Lung (tissue), 11 donors: ENCODE measurements at regions not wholly inside any gene's neighbourhood (a gene's known extent, or its start where the extent isn't known, plus 50 kb on each side); places are given as distances from the start of the nearest gene placed in this dataset.

ENCODE experiments used
- ATAC-seq: fragments of 200-7000 bp; cut with Tn5 transposase; one replicate; pipeline ENCODE4 v1.9.1; 2020; ENCODE audit warnings: moderate number of reproducible peaks; ENCODE audit not compliant: insufficient read depth, low FRiP score
- DNase-seq, 3 donors: peaks; one replicate each; pipeline ENCODE4 v3.0.0-alpha.2; 2013 to 2017
- H3K27ac ChIP-seq, 2 donors: one replicate each; pipeline ENCODE4 v1.5.1; 2013; ENCODE audit warnings: mild to moderate bottlenecking in 2 of 2, moderate library complexity in 2 of 2, control low read depth in 1 of 2, inconsistent platforms in 1 of 2, low read depth in 1 of 2, low read length in 1 of 2
- H3K27me3 ChIP-seq, 3 donors: one replicate each; pipeline ENCODE4 v1.5.1; 2013; ENCODE audit warnings: low read length in 2 of 3; ENCODE audit not compliant: control insufficient read depth in 3 of 3, insufficient read depth in 3 of 3
- H3K36me3 ChIP-seq, 4 donors: one replicate each; pipeline ENCODE4 v1.5.1; 2013; ENCODE audit warnings: low read length in 4 of 4, mild to moderate bottlenecking in 1 of 4, moderate library complexity in 1 of 4; ENCODE audit not compliant: control insufficient read depth in 4 of 4, insufficient read depth in 4 of 4
- H3K4me1 ChIP-seq, 5 donors: one replicate each; pipeline ENCODE4 v1.5.1; 2013; ENCODE audit warnings: low read length in 5 of 5, mild to moderate bottlenecking in 2 of 5, moderate library complexity in 1 of 5; ENCODE audit not compliant: control insufficient read depth in 5 of 5, insufficient read depth in 5 of 5
- H3K4me3 ChIP-seq: one replicate; pipeline ENCODE4 v1.5.1; 2013; ENCODE audit warnings: mild to moderate bottlenecking, control low read depth, moderate library complexity
- H3K9ac ChIP-seq, 2 donors: one replicate each; pipeline ENCODE4 v1.5.1; 2013; ENCODE audit warnings: low read length in 2 of 2, control low read depth in 1 of 2; ENCODE audit not compliant: insufficient read depth in 1 of 2
- H3K9me3 ChIP-seq, 4 donors: one replicate each; pipeline ENCODE4 v1.5.1; 2013; ENCODE audit warnings: low read length in 3 of 4, mild to moderate bottlenecking in 1 of 4, moderate library complexity in 1 of 4; ENCODE audit not compliant: control insufficient read depth in 4 of 4, insufficient read depth in 3 of 4
- WGBS, 2 donors: extraction: QIAGEN DNeasy Blood & Tissue Kit; methylation state at CpG; one replicate each; pipeline ENCODE4 v1.1.7; 2013; 5-methylcytosine and 5-hydroxymethylcytosine counted together
- TF ChIP-seq, protein P1 (sequence below): IDR thresholded peaks from 2 replicates; pipeline ENCODE4 v1.5.1; 2012; ENCODE audit warnings: mild to moderate bottlenecking; ENCODE audit errors: control extremely low read depth, extremely low read depth
- donor health status: control.
- donor health status: control.
- donor health status: Bipolar disorder and iron deficiency.
- donor health status: healthy.
- donor health status: DM: yes; HTN: yes; CAD: no.

DNA sequence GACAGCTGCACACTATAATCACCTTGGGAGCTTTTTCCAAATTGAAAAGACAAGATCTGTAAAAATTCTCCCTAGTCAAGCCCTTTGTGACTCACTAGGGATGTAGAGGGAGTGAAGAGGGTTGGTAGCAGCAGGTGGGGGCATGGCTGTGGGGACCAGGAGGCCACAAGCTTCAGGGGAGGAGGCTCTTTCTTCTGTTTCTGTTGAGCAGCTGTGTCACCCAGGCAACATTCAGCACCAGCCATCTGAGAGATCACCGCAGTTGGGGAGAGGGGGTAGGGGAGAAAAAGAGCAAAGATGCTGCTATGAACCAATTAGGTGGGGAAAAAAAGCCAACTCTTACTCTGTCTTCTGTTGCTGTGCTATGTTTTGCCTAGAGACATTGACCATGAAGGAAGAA is 352.3 kb upstream of the MEIS1 start:
- no peak overlapping the region for H3K27ac ChIP-seq
- no peak for ATAC-seq
- H3K9ac ChIP-seq, result no peak overlapping the region
- H3K9me3 ChIP-seq, result no peaks in the 10 kb centered on the region
- no peak for DNase-seq
- no peak overlapping the region for H3K4me3 ChIP-seq
- WGBS, 2 donors, result 89 to 93% methylated on average over 1 of the region's 1 CpG
- H3K36me3 ChIP-seq, result no peaks in the 10 kb centered on the region
- peaks cover 0 to 3% (median 0%) of the 10 kb centered on the region in 3 donors for H3K27me3 ChIP-seq
- TF ChIP-seq, protein P1, sequence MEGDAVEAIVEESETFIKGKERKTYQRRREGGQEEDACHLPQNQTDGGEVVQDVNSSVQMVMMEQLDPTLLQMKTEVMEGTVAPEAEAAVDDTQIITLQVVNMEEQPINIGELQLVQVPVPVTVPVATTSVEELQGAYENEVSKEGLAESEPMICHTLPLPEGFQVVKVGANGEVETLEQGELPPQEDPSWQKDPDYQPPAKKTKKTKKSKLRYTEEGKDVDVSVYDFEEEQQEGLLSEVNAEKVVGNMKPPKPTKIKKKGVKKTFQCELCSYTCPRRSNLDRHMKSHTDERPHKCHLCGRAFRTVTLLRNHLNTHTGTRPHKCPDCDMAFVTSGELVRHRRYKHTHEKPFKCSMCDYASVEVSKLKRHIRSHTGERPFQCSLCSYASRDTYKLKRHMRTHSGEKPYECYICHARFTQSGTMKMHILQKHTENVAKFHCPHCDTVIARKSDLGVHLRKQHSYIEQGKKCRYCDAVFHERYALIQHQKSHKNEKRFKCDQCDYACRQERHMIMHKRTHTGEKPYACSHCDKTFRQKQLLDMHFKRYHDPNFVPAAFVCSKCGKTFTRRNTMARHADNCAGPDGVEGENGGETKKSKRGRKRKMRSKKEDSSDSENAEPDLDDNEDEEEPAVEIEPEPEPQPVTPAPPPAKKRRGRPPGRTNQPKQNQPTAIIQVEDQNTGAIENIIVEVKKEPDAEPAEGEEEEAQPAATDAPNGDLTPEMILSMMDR, result no peak
- no peaks in the 10 kb centered on the region for H3K4me1 ChIP-seq

DNA sequence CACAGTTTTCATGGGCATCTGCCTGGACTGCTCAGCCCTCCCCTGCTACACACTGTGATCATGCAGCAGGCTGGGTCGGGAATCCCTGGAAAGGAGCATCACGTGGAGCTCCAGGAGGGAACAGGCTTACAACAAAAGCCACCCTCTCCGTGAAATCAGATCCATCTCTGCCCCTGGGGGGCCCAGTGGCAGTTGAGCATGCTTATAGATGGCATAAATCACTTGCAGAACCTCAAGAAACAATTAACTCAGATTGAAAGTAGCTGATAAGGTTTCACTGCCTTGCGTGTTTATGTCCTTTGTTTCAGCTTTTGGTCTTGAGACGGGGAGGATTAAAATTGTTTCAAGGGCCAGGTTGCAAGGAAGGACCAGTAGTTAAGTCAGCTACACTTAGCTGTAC is 354.8 kb upstream of the MEIS1 start:
- no peak for DNase-seq
- WGBS, 2 donors, result 26 to 42% methylated on average over 5 of the region's 5 CpGs

DNA sequence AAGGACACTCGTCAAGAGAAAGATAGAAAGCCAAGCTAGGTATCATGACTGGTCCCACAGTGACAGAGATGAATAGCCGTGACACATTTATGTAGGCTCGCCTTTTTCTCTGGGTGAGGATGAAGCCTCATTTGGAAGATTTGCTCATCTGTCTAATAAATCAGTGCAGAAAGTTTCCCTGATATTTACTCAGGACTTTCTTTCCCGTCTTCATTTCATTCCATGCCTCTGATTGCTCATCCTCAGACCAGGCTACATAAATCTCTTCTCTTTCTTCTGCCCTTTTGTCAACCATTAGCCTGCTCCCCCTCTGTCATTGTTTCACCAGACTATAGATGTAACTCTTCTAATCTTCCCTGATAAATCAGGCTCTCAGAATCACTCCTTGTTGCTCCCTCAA is 361.8 kb upstream of the MEIS1 start:
- no peak overlapping the region for H3K27ac ChIP-seq
- H3K9me3 ChIP-seq, result no peaks in the 10 kb centered on the region
- peaks cover 0 to 3% (median 2%) of the 10 kb centered on the region in 3 donors for H3K27me3 ChIP-seq
- H3K4me1 ChIP-seq, result peaks cover 0 to 12% (median 8%) of the 10 kb centered on the region in 5 donors
- DNase-seq (no peak), ATAC-seq (no peak)
- H3K4me3 ChIP-seq, result no peak overlapping the region
- TF ChIP-seq, protein P1, result no peak
- no peaks in the 10 kb centered on the region for H3K36me3 ChIP-seq
- 86 to 95% methylated on average over 4 of the region's 4 CpGs for WGBS, 2 donors
- H3K9ac ChIP-seq, result no peak overlapping the region

More for the DNA sequence above, 354.8 kb upstream of the MEIS1 start:
- no peak overlapping the region for H3K9ac ChIP-seq
- H3K4me1 ChIP-seq, result no peaks in the 10 kb centered on the region
- TF ChIP-seq, protein P1, result no peak
- ATAC-seq, result no peak
- no peaks in the 10 kb centered on the region for H3K36me3 ChIP-seq
- no peak overlapping the region for H3K4me3 ChIP-seq
- no peaks in the 10 kb centered on the region for H3K9me3 ChIP-seq
- peaks cover 0 to 3% (median under 1%) of the 10 kb centered on the region in 3 donors for H3K27me3 ChIP-seq
- H3K27ac ChIP-seq, result no peak overlapping the region
